HepG2 (cell line): ENCODE measurements at regions not wholly inside any gene's neighbourhood (a gene's known extent, or its start where the extent isn't known, plus 50 kb on each side); places are given as distances from the start of the nearest gene placed in this dataset.

Source experiments
- ATAC-seq: fragments of 200-7000 bp; cut with Tn5 transposase; 3 replicates; pipeline ENCODE4 v1.9.1; 2020; ENCODE audit warnings: mild to moderate bottlenecking, moderate library complexity
- BruUV-seq: library from RNA; stranded (reverse); fragments of 400-500 nt; replicated peaks from 2 replicates; lab custom pipeline; 2021; lab: Mats Ljungman, UMichigan
- CTCF ChIA-PET: fragments of 300-600 bp; formaldehyde crosslinking; extraction: SDS; loops from one replicate; lab custom pipeline; 2021; ENCODE audit warnings: low total read pairs, inconsistent platforms, low intra/inter-chr PET ratio; lab: Yijun Ruan, JAX
- POLR2A ChIA-PET: fragments of 350-600 bp; sonication (Branson Sonifier 250); formaldehyde crosslinking; loops from one replicate; lab custom pipeline; 2020; ENCODE audit warnings: antibody characterized with exemption, inconsistent platforms; lab: Yijun Ruan, JAX
- DNase-seq: peaks from one replicate; pipeline ENCODE4 v3.0.0-alpha.2; 2015; ENCODE audit warnings: low spot score
- FAIRE-seq: peaks from 3 replicates; lab custom pipeline; 2011; peaks lifted over from hg19 to GRCh38; lab: Jason Lieb, UNC
- H2AFZ ChIP-seq: one replicate; pipeline ENCODE4 v1.6.1; 2011; ENCODE audit warnings: low read length, inconsistent platforms
- H3K27ac ChIP-seq: fragments of 300-600 bp; 3 replicates; pipeline ENCODE4 v1.8.0; 2011; ENCODE audit warnings: mixed run types, mild to moderate bottlenecking, mixed read lengths, low read length, inconsistent platforms; ENCODE audit not compliant: insufficient read depth; ENCODE audit errors: extremely low read length
- H3K27me3 ChIP-seq, 2 experiments: fragments of 200-600 bp in 1 of 2; 2 replicates in 1 of 2; 3 replicates in 1 of 2; pipeline versions ENCODE4 v1.6.0 to v1.8.0; 2011; ENCODE audit warnings: low read length in 2 of 2, mild to moderate bottlenecking in 2 of 2, moderate library complexity in 2 of 2, inconsistent platforms in 1 of 2; ENCODE audit not compliant: insufficient read depth in 2 of 2, control insufficient read depth in 1 of 2
- H3K36me3 ChIP-seq, 2 experiments: fragments of 200-600 bp in 1 of 2; replicated peaks in 1 of 2; 2 replicates in 1 of 2; 3 replicates in 1 of 2; pipeline versions ENCODE4 v1.5.1 to v1.8.0; 2011; ENCODE audit warnings: low read length in 2 of 2, inconsistent platforms in 1 of 2; ENCODE audit not compliant: insufficient read depth in 2 of 2, control insufficient read depth in 1 of 2
- H3K4me1 ChIP-seq: 2 replicates; pipeline ENCODE4 v1.5.1; 2012; ENCODE audit warnings: low read length, inconsistent platforms; ENCODE audit not compliant: insufficient read depth
- H3K4me2 ChIP-seq: 2 replicates; pipeline ENCODE4 v1.6.0; 2011; ENCODE audit warnings: low read depth, low read length, inconsistent platforms
- H3K4me3 ChIP-seq, 3 experiments: fragments of 200-600 bp in 1 of 3; sonication (generic), shearing (Covaris generic) in 1 of 3; replicated peaks in 1 of 3; 2 replicates each; pipeline ENCODE4 v1.5.1; 2011 to 2016; ENCODE audit warnings: low read length in 3 of 3, inconsistent platforms in 2 of 3, low read depth in 2 of 3, mild to moderate bottlenecking in 2 of 3, control low read depth in 1 of 3, mixed read lengths in 1 of 3; ENCODE audit not compliant: insufficient read depth in 1 of 3
- H3K79me2 ChIP-seq: one replicate; pipeline ENCODE4 v1.6.1; 2011; ENCODE audit warnings: low read length, inconsistent platforms; ENCODE audit not compliant: insufficient read depth
- H3K9ac ChIP-seq: 2 replicates; pipeline ENCODE4 v1.6.0; 2011; ENCODE audit warnings: mild to moderate bottlenecking, low read depth, low read length, inconsistent platforms; ENCODE audit not compliant: insufficient read depth
- H3K9me3 ChIP-seq: 2 replicates; pipeline ENCODE4 v1.5.1; 2012; ENCODE audit warnings: mild to moderate bottlenecking, low read length
- H4K20me1 ChIP-seq: 2 replicates; pipeline ENCODE4 v1.6.0; 2011; ENCODE audit warnings: inconsistent platforms, mild to moderate bottlenecking, low read length, moderate library complexity; ENCODE audit not compliant: insufficient read depth
- CBX5 ChIP-seq: sonication (generic); formaldehyde crosslinking; IDR thresholded peaks from 2 replicates; pipeline ENCODE4 v1.4.0; 2020; ENCODE audit warnings: missing genetic modification reagents, borderline replicate concordance
- FOXA1 ChIP-seq, 2 experiments: fragments of 450-650 bp in 1 of 2; sonication (generic) in 1 of 2; formaldehyde crosslinking in 1 of 2; IDR thresholded peaks; 2 replicates each; pipeline versions ENCODE4 v1.4.0 to v1.6.1; 2016 to 2020; ENCODE audit warnings: missing genetic modification reagents in 1 of 2
- HNF4G ChIP-seq, 2 experiments: sonication (generic) in 1 of 2; formaldehyde crosslinking in 1 of 2; IDR thresholded peaks; 2 replicates each; pipeline versions ENCODE4 v1.4.0 to v1.6.1; 2011 to 2020; ENCODE audit warnings: borderline replicate concordance in 2 of 2, low read depth in 2 of 2, mild to moderate bottlenecking in 2 of 2, low read length in 1 of 2, missing genetic modification reagents in 1 of 2, moderate library complexity in 1 of 2
- KLF6 ChIP-seq: IDR thresholded peaks from 2 replicates; pipeline ENCODE4 v1.8.0; 2016; ENCODE audit warnings: missing biosample characterization, missing genetic modification reagents
- MTF2 ChIP-seq: sonication (generic); formaldehyde crosslinking; IDR thresholded peaks from 2 replicates; pipeline ENCODE4 v1.5.0; 2020; ENCODE audit warnings: missing genetic modification reagents, borderline replicate concordance
- PCBP2 ChIP-seq: fragments of 200-400 bp; formaldehyde crosslinking; optimal IDR thresholded peaks from 2 replicates; pipeline ENCODE3; 2018; ENCODE audit warnings: low read length, low read depth; ENCODE audit not compliant: poor library complexity, severe bottlenecking
- STAT5B ChIP-seq: sonication (generic); formaldehyde crosslinking; IDR thresholded peaks from 2 replicates; pipeline ENCODE4 v1.4.0; 2020; ENCODE audit warnings: missing genetic modification reagents
- ZBTB20 ChIP-seq: sonication (generic); formaldehyde crosslinking; IDR thresholded peaks from 2 replicates; pipeline ENCODE4 v1.8.1; 2023; ENCODE audit warnings: missing genetic modification reagents, low read depth, mild to moderate bottlenecking, borderline replicate concordance
- ZNF235 ChIP-seq: sonication (generic); formaldehyde crosslinking; IDR thresholded peaks from 2 replicates; pipeline ENCODE4 v1.8.1; 2023; ENCODE audit warnings: mild to moderate bottlenecking, missing genetic modification reagents, borderline replicate concordance
- ZNF354B ChIP-seq: sonication (generic); formaldehyde crosslinking; IDR thresholded peaks from 2 replicates; pipeline ENCODE4 v1.8.0; 2022; ENCODE audit warnings: mild to moderate bottlenecking, missing genetic modification reagents
- ZNF598 ChIP-seq: sonication (generic); formaldehyde crosslinking; IDR thresholded peaks from 2 replicates; pipeline ENCODE4 v1.5.1; 2020; ENCODE audit warnings: mild to moderate bottlenecking, missing genetic modification reagents, borderline replicate concordance
- ZNF83 ChIP-seq: sonication (generic); formaldehyde crosslinking; IDR thresholded peaks from 2 replicates; pipeline ENCODE4 v1.4.0; 2020; ENCODE audit warnings: missing genetic modification reagents, mild to moderate bottlenecking, borderline replicate concordance
- in situ Hi-C: cut with HindIII; loops from 2 replicates; pipeline ENCODE4 v1.10.0; 2017; ENCODE audit warnings: low pct_unique_long_range_greater_than_20kb; ENCODE audit not compliant: extremely low pct_ligation_motif_present
- intact Hi-C: fragments of 100-400 bp; cut with micrococcal nuclease; formaldehyde crosslinking; loops from one replicate; pipeline ENCODE4 v1.10.0; 2022; ENCODE audit not compliant: unreplicated experiment
- TF ChIP-seq, protein P1 (sequence below): sonication (generic); formaldehyde crosslinking; IDR thresholded peaks from 2 replicates; pipeline ENCODE4 v1.8.1; 2022; ENCODE audit warnings: mild to moderate bottlenecking, missing genetic modification reagents

DNA sequence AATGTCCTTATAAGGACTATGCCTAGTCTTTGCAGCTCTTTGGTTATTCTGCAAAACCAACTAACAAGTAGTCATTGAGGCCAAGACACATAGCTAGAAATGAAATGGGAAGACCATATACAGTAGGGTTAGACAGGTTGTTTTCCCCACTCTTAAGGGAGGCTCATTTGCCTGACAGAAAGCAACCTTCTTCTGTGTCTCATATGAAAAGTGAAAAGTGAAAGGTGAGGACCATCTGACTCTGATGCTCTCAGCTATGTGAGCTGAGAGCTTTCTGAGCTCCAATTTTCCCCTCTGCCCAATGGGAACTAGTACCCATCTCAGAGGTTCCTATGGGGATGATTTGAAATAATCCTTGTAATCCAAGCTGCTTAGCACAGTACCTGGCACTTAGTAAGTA lies 142.0 kb upstream of the BDNF start:
- H3K4me3 ChIP-seq, result no peak overlapping the region
- no TSS peak for BruUV-seq
- ATAC-seq, result no peak
- no peaks in the 10 kb centered on the region for H3K79me2 ChIP-seq
- no peaks in the 10 kb centered on the region for H4K20me1 ChIP-seq
- H2AFZ ChIP-seq, result no peak overlapping the region
- H3K4me1 ChIP-seq, result no peaks in the 10 kb centered on the region
- TF ChIP-seq KLF6 (no peak), CBX5 (no peak), ZNF354B (CRISPR knock-in tag) (no peak), PCBP2 (no peak), HNF4G (IDR thresholded peaks at IDR 0.05; ENCODE audit: borderline replicate concordance, low read depth, low read length) (no peak), HNF4G (CRISPR knock-in tag; IDR thresholded peaks at IDR 0.05; ENCODE audit: borderline replicate concordance, low read depth) (no peak), MTF2 (no peak), ZNF235 (no peak), FOXA1 (IDR thresholded peaks at IDR 0.05) (no peak), FOXA1 (CRISPR knock-in tag; IDR thresholded peaks at IDR 0.05) (no peak), STAT5B (CRISPR knock-in tag) (no peak), ZBTB20 (CRISPR knock-in tag) (no peak), ZNF598 (CRISPR knock-in tag) (no peak)
- no peak overlapping the region for H3K4me2 ChIP-seq
- no peak for DNase-seq
- no peak overlapping the region for H3K27ac ChIP-seq
- FAIRE-seq, result no peak
- intact Hi-C loops, result no loop called here
- H3K27me3 ChIP-seq, result no peaks in the 10 kb centered on the region
- no peaks in the 10 kb centered on the region for H3K9me3 ChIP-seq
- in situ Hi-C loops, result no loop called here
- ChIA-PET POLR2A (no interaction called here), CTCF (no interaction called here)
- no peak overlapping the region for H3K9ac ChIP-seq
- no peaks in the 10 kb centered on the region for H3K36me3 ChIP-seq

DNA sequence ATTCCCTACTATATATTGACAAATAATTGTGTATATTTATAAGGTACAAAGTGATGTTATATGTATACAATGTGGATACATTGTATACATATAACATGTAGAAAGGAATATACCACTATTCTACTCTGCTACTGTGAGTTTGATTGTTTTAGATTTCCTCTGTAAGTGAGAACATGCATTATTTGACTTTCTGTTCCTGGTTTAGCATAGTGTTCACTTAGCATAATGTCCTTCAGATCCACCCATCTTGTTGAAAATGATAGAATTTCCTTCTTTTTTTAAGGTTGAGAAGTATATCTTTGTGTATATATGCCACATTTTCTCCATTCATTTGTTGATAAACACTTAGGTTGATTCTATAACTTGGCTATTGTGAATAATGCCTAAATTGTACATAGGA lies 140.8 kb upstream of the BDNF start:
- no peak overlapping the region for H2AFZ ChIP-seq
- FAIRE-seq (no peak), ATAC-seq (no peak), DNase-seq (no peak)
- TF ChIP-seq ZNF235 (no peak), ZNF83 (no peak)
- TF ChIP-seq, protein P1, sequence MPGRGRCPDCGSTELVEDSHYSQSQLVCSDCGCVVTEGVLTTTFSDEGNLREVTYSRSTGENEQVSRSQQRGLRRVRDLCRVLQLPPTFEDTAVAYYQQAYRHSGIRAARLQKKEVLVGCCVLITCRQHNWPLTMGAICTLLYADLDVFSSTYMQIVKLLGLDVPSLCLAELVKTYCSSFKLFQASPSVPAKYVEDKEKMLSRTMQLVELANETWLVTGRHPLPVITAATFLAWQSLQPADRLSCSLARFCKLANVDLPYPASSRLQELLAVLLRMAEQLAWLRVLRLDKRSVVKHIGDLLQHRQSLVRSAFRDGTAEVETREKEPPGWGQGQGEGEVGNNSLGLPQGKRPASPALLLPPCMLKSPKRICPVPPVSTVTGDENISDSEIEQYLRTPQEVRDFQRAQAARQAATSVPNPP (CRISPR knock-in tag), result no peak
- H3K4me2 ChIP-seq, result no peak overlapping the region
- no peak overlapping the region for H3K4me3 ChIP-seq
- no peaks in the 10 kb centered on the region for H3K9me3 ChIP-seq
- POLR2A ChIA-PET, result no interaction called here
- H3K4me1 ChIP-seq, result no peaks in the 10 kb centered on the region
- intact Hi-C loops (no loop called here), in situ Hi-C loops (no loop called here)
- no peaks in the 10 kb centered on the region for H3K27me3 ChIP-seq
- BruUV-seq, result no TSS peak
- H3K27ac ChIP-seq, result no peak overlapping the region
- H3K79me2 ChIP-seq, result no peaks in the 10 kb centered on the region
- CTCF ChIA-PET, result no interaction called here
- H3K36me3 ChIP-seq, result no peaks in the 10 kb centered on the region
- H3K9ac ChIP-seq, result no peak overlapping the region
- H4K20me1 ChIP-seq, result no peaks in the 10 kb centered on the region
